Heart left ventricle (tissue), 16 donors: ENCODE measurements at regions not wholly inside any gene's neighbourhood (a gene's known extent, or its start where the extent isn't known, plus 50 kb on each side); places are given as distances from the start of the nearest gene placed in this dataset.

Source experiments
- ATAC-seq, 4 donors: fragments of 200-7000 bp; cut with Tn5 transposase; one replicate each; pipeline ENCODE4 v1.9.1; 2020 to 2022; ENCODE audit warnings: moderate library complexity in 4 of 4, mild to moderate bottlenecking in 3 of 4, moderate number of reproducible peaks in 1 of 4
- DNase-seq, 5 donors: peaks; one replicate each; pipeline ENCODE4 v3.0.0-alpha.2; 2020
- H3K27ac ChIP-seq, 12 donors: fragments of 200-600 bp; sonication (generic) in 4 of 12; one replicate each; pipeline versions ENCODE4 v1.5.0 to v1.8.0; 2016 to 2022; ENCODE audit warnings: mild to moderate bottlenecking in 2 of 12
- H3K27me3 ChIP-seq, 9 donors: fragments of 200-600 bp; sonication (generic) in 2 of 9; one replicate each; pipeline versions ENCODE4 v1.5.1 to v1.8.0; 2016 to 2022; ENCODE audit warnings: mild to moderate bottlenecking in 3 of 9
- H3K36me3 ChIP-seq, 9 donors: fragments of 200-600 bp; sonication (generic) in 2 of 9; one replicate each; pipeline versions ENCODE4 v1.5.0 to v1.8.0; 2018 to 2022; ENCODE audit warnings: mild to moderate bottlenecking in 2 of 9
- H3K4me1 ChIP-seq, 12 donors: fragments of 200-600 bp; sonication (generic) in 4 of 12; one replicate each; pipeline versions ENCODE4 v1.5.0 to v1.8.0; 2016 to 2022; ENCODE audit warnings: mild to moderate bottlenecking in 3 of 12
- H3K4me3 ChIP-seq, 12 donors: fragments of 200-600 bp; sonication (generic) in 4 of 12; one replicate each; pipeline versions ENCODE4 v1.5.0 to v1.8.0; 2017 to 2022; ENCODE audit warnings: mild to moderate bottlenecking in 9 of 12, moderate library complexity in 4 of 12
- H3K9me3 ChIP-seq, 12 donors: fragments of 200-600 bp; sonication (generic) in 4 of 12; one replicate each; pipeline versions ENCODE4 v1.5.0 to v1.8.0; 2016 to 2022; ENCODE audit warnings: mild to moderate bottlenecking in 1 of 12
- CTCF ChIP-seq, 12 donors: fragments of 200-600 bp; sonication (generic) in 4 of 12; IDR thresholded peaks; one replicate each; pipeline versions ENCODE4 v1.5.0 to v1.8.0; 2018 to 2022; ENCODE audit warnings: antibody characterized with exemption in 12 of 12, mild to moderate bottlenecking in 5 of 12
- POLR2A ChIP-seq, 2 donors: fragments of 450-650 bp; IDR thresholded peaks; one replicate each; pipeline ENCODE4 v1.6.1; 2017; ENCODE audit warnings: antibody characterized with exemption in 2 of 2, mild to moderate bottlenecking in 2 of 2, moderate library complexity in 2 of 2
- WGBS, 4 donors: extraction: QIAGEN DNeasy Blood & Tissue Kit in 2 of 4; methylation state at CpG; one replicate each; pipeline versions ENCODE4 v1.1.5 to v1.1.7; 2013 to 2018; 5-methylcytosine and 5-hydroxymethylcytosine counted together
- intact Hi-C, 10 donors: fragments of 100-400 bp; cut with DNase I; formaldehyde crosslinking; loops; one replicate each; pipeline versions ENCODE4 v1.11.1 to v1.14.2; 2022
- donor health status: ischemic (EF 13 %, LVEDD 7.1; RV severe dilation, severe dysfunction).
- donor health status: healthy with polysubstance abuse.
- donor health status: DM: no; HTN: yes; CAD: no.
- donor health status: DM: no; HTN: no; CAD: no.
- donor health status: ischemic (EF 25% LVEDD 6.9; RV normal size, moderate dysfunction).
- donor health status: ischemic (EF 25% LVEDD 5.7; RV mildly dilated, moderate dysfunction).
- donor health status: healthy.
- donor health status: DM: yes; HTN: yes; CAD: no.
- donor health status: ischemic (EF 35%, LVEDD 5.7; RV mildly dilated, moderate dysfunction).
- donor health status: nonischemic (EF 11% LVEDD 7.7; RV severe dilation, severe dysfunction).
- donor health status: DM: yes; HTN: yes; CAD: no.
- donor health status: PGD.
- donor health status: ischemic (EF 29% LVEDD 5.4; RV normal size, mild dysfunction).
- donor health status: nonischemic (EF 23%, LVEDD 6.1; RV moderate dilation, normal function).

- Histone ChIP-seq H3K27me3 (no peaks in the 10 kb centered on the region), H3K27ac (no peak overlapping the region), H3K4me3 (no peak overlapping the region), H3K4me1 (no peaks in the 10 kb centered on the region), H3K36me3 (no peaks in the 10 kb centered on the region), H3K9me3 (no peaks in the 10 kb centered on the region)
- intact Hi-C loops = loop anchor here in 8 of 10 donors (5.0 to 10.0 kb wide), 4 partner anchors 1139 to 1342 kb away; no protein-coding TSS in a partner anchor
- TF ChIP-seq CTCF (IDR thresholded peaks at IDR 0.05) (peak in 7 of 12 donors; percentile 18 to 46 (median 39)), POLR2A (IDR thresholded peaks at IDR 0.05) (no peak)
- no peak for ATAC-seq
- DNase-seq = no peak
- WGBS, 4 donors = 8 to 16% (median 11%) methylated on average over 1 of the region's 1 CpG
Measured at GRCh38 chr3:166013073-166013679, 176.0 kb upstream of the BCHE start.

GRCh38 chr3:166011771-166012170, 174.5 kb upstream of the BCHE start:
- no peak for TF ChIP-seq CTCF (IDR thresholded peaks at IDR 0.05)
- TF ChIP-seq POLR2A (IDR thresholded peaks at IDR 0.05) = no peak
- DNase-seq = no peak
- no peak overlapping the region for H3K27ac ChIP-seq
- 82 to 94% (median 91%) methylated on average over 1 of the region's 1 CpG for WGBS, 4 donors
- intact Hi-C loops = loop anchor here in 8 of 10 donors (5.0 to 10.0 kb wide), 4 partner anchors 1141 to 1343 kb away; no protein-coding TSS in a partner anchor
- H3K36me3 ChIP-seq = no peaks in the 10 kb centered on the region
- ATAC-seq = no peak
- H3K27me3 ChIP-seq = no peaks in the 10 kb centered on the region
- H3K9me3 ChIP-seq = peaks cover 0 to 9% (median 0%) of the 10 kb centered on the region in 12 donors
- H3K4me1 ChIP-seq = no peaks in the 10 kb centered on the region
- H3K4me3 ChIP-seq = no peak overlapping the region

GRCh38 chr3:166005126-166005525, 167.9 kb upstream of the BCHE start:
- H3K27ac ChIP-seq = no peak overlapping the region
- H3K27me3 ChIP-seq = no peaks in the 10 kb centered on the region
- TF ChIP-seq CTCF (IDR thresholded peaks at IDR 0.05) = no peak
- no peak for TF ChIP-seq POLR2A (IDR thresholded peaks at IDR 0.05)
- H3K4me3 ChIP-seq = no peak overlapping the region
- no peak for DNase-seq
- intact Hi-C loops = no loop called here
- peaks cover 0 to 13% (median 0%) of the 10 kb centered on the region in 12 donors for H3K9me3 ChIP-seq
- H3K4me1 ChIP-seq = no peaks in the 10 kb centered on the region
- no peaks in the 10 kb centered on the region for H3K36me3 ChIP-seq
- ATAC-seq = no peak
- WGBS, 4 donors = 93 to 100% (median 98%) methylated on average over 1 of the region's 1 CpG

GRCh38 chr3:165994293-165994692, 157.1 kb upstream of the BCHE start:
- no peak for TF ChIP-seq CTCF (IDR thresholded peaks at IDR 0.05)
- TF ChIP-seq POLR2A (IDR thresholded peaks at IDR 0.05) = no peak
- DNase-seq = no peak
- Histone ChIP-seq H3K36me3 (no peaks in the 10 kb centered on the region), H3K27me3 (no peaks in the 10 kb centered on the region), H3K4me1 (no peaks in the 10 kb centered on the region), H3K4me3 (no peak overlapping the region), H3K9me3 (no peaks in the 10 kb centered on the region), H3K27ac (no peak overlapping the region)
- ATAC-seq = no peak
- intact Hi-C loops = no loop called here
- WGBS, 4 donors = 38 to 72% (median 58%) methylated on average over 1 of the region's 1 CpG
